HG02970 (cell line): ENCODE measurements at regions not wholly inside any gene's neighbourhood (a gene's known extent, or its start where the extent isn't known, plus 50 kb on each side); places are given as distances from the start of the nearest gene placed in this dataset.
"Not testable (repeated sequence)": the region's sequence is repeated elsewhere in the genome, so short reads cannot be mapped to it uniquely, and the experiment has no call there.

ENCODE experiments used
- ATAC-seq: cut with Tn5 transposase; IDR thresholded peaks from one replicate; pipeline ENCODE4 v1.9.1; 2021; ENCODE audit warnings: mild to moderate bottlenecking, moderate library complexity, moderate number of reproducible peaks; ENCODE audit not compliant: unreplicated experiment, low FRiP score

DNA sequence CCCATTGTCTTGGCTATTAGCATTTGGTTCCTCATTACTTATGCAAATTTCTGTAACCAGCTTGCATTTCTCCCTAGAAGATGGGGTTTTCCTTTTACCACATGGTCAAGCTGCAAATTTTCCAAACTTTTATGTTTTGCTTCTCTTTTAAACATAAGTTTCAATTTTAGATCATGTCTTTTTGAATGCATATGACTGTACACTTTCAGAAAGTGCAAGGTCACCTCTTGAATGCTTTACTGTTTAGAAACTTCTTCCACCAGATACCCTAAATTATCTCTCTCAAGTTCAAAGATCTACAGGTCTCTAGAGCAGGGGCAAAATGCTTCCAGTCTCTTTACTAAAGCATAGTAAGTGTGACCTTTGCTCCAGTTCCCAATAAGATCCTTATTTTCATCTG is 837.6 kb upstream of the NXPH2 start:
- ATAC-seq: no peak

DNA sequence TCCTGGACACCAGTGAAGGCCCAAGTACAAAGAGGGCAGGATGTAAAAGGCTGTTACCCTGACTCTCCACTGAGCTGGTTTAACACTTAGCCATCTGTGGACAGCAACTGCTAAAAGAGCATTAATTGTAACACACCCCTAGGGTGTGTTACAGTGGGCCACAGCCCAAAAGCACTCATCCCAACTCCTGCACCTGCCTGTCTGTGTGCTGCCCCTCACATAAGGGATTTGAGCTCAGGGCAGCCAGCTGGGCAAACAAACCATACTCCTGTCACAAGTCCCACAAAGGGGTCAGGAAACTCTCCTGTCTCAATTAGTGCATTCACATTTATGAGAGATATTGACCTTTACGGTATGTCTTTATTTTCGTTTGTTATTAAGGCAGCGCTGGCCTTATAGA is 833.1 kb upstream of the NXPH2 start:
- no peak for ATAC-seq

GRCh38 chr2:139610512-139610911 is 830.3 kb upstream of the NXPH2 start:
- no peak for ATAC-seq

GRCh38 chr2:139609109-139609508 is 828.9 kb upstream of the NXPH2 start:
- ATAC-seq: no peak

DNA sequence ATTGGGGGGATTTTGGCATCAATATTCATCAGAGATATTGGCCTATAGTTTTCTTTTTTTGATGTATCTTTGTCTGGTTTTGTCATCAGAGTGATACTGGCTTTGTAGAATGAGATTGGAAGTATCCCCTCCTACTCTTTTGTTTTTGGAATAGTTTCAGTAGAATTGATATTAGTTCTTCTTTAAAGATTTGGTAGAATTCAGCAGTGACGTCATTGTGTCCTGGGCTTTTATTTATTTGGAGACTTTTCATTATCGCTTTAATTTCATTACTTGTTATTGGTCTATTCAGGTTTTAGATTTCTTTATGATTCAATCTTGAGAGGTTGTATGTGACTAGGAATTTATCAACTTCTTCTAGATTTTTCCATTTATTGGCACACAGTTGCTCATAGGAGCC is 825.5 kb upstream of the NXPH2 start:
- ATAC-seq: no peak

GRCh38 chr2:139600166-139600565 is 820.0 kb upstream of the NXPH2 start:
- ATAC-seq: no peak

GRCh38 chr2:139585101-139585500 is 804.9 kb upstream of the NXPH2 start:
- ATAC-seq: no peak

DNA sequence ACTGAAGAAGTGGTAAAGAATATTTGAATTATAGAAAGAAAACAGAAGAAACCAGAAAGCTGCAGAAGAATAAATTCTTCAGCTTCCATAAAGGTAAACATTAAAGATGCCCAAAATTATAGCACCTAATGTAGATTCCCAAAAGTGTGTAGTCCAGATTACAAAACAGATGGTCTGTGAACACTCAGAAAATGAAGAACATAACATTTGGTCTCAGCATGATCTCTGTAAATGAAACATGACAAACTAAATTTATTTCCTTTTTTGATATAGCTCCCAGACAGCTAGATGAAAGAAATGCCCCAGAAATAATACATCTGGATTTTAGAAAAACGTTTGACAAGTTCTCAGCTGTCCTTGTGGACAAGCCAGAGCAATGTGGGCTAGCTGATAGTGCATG is 794.2 kb upstream of the NXPH2 start:
- ATAC-seq: no peak

DNA sequence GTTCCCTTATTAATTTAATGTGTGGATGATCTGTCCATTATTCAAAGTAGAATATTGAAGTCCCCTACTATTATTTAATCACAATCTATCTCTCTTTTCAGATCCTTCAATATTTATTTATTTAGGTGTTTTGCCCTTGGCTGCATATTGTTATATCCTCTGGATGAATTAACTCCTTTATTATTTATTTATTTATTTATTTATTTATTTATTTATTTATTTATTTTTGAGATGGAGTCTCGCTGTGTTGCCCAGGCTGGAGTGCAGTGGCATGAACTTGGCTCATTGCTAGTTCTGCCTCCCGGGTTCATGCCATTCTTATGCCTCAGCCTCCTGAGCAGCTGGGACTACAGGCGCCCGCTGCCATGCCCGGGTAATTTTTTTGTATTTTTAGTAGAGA is 776.6 kb upstream of the NXPH2 start:
- ATAC-seq: no peak

- ATAC-seq: no peak
These were observed 770.7 kb upstream of the NXPH2 start for GRCh38 chr2:139550873-139551272.

GRCh38 chr2:139550341-139550740 is 770.2 kb upstream of the NXPH2 start:
- no peak for ATAC-seq

- no peak for ATAC-seq
These were observed 764.1 kb upstream of the NXPH2 start for GRCh38 chr2:139544186-139544851.

DNA sequence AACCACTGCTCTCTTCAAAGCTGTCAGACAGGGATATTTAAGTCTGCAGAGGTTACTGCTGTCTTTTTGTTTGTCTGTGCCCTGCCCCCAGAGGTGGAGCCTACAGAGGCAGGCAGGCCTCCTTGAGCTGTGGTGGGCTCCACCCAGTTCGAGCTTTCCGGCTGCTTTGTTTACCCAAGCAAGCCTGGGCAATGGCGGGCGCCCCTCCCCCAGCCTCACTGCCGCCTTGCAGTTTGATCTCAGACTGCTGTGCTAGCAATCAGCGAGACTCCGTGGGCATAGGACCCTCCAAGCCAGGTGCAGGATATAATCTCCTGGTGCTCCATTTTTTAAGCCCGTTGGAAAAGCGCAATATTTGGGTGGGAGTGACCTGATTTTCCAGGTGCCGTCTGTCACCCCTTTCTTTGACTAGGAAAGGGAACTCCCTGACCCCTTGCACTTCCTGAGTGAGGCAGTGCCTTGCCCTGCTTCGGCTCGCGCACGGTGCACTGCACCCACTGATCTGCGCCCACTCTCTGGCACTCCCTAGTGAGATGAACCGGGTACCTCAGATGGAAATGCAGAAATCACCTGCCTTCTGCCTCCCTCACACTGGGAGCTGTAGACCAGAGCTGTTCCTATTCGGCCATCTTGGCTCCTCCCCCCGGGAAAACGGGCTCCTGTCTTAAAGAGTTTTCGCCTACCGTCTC is 758.3 kb upstream of the NXPH2 start:
- not testable (repeated sequence) for ATAC-seq

DNA sequence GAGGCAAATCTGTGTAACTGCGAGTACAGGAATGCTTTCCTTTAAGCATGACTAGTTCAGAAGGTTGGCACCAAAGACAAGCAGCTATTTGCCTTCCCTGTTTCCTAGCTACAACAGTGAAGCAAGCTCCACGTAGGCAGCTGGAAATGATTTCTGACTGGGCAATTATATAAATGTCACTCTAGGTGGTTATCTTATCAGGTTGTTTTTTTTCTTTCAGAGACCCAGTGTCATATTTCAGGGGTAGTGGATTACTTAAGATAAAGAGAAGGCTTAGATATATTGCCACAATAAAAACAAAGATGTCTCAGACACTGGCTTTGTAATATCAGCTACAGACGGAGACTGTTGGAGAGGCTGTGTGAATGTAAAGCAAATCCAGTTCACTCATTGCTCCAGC is 748.9 kb upstream of the NXPH2 start:
- ATAC-seq: no peak

GRCh38 chr2:139526781-139527180 is 746.6 kb upstream of the NXPH2 start:
- no peak for ATAC-seq

DNA sequence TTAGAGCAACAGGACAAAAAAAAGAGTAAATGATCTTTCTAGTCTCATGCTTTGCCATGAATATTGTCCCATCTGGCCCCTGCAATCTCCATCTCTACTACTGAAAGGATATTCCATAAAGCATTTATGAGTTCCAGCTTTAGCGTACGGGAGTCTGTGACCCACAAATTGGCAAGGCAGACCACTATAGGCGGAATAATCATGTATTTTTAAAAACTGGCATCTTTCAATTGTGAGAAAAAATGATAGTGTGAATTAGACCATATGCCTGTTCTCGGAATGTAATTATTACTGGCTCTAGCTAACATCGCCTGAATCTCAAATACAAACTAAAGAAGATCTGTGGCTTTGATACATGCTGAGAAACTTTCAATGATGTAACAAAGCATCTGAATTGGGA is 738.1 kb upstream of the NXPH2 start:
- no peak for ATAC-seq

DNA sequence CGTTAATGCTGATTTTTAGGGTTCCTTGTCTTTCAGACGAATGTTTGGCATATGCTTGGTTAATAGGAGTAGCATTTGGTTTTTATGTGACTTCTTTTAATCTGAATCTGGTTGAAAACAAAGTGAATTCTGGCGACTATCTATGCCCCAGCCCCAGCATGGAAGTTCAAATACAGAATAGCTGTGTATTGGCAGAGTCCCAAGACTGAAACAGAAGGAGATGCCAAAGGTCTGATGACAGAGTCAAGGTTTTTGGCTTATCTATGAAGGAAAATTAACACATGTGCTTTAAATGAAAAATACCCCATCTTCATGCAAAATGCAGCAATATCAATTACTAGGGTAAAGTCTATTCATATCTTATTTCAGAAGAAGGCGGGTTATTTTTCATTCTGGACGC is 734.8 kb upstream of the NXPH2 start:
- ATAC-seq: no peak

GRCh38 chr2:139495851-139496250 is 715.7 kb upstream of the NXPH2 start:
- no peak for ATAC-seq

GRCh38 chr2:139492131-139492680 is 712.0 kb upstream of the NXPH2 start:
- no peak for ATAC-seq

DNA sequence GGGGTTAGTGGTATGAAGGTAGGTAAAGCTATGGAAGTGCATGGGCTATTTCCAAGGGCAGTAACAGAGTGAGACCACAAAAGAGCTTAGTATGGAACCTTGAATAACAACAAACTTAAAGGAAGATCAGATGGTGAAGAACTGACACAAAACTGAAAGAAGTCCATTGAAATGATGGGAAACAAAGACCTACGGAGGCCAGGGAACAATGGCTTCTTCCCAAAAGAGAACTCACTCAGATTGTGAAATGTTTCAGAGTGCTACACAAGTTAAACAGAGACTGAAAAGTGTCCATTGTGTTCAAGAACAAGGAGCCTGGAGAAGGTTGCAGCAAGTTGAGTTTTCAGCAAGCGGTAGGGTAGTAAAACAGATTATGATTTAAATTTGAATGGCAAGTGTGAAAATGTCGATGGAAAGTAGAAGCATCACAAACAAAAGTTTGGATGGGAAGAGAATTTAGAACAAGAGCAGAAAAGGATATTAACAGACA is 700.0 kb upstream of the NXPH2 start:
- ATAC-seq: no peak

DNA sequence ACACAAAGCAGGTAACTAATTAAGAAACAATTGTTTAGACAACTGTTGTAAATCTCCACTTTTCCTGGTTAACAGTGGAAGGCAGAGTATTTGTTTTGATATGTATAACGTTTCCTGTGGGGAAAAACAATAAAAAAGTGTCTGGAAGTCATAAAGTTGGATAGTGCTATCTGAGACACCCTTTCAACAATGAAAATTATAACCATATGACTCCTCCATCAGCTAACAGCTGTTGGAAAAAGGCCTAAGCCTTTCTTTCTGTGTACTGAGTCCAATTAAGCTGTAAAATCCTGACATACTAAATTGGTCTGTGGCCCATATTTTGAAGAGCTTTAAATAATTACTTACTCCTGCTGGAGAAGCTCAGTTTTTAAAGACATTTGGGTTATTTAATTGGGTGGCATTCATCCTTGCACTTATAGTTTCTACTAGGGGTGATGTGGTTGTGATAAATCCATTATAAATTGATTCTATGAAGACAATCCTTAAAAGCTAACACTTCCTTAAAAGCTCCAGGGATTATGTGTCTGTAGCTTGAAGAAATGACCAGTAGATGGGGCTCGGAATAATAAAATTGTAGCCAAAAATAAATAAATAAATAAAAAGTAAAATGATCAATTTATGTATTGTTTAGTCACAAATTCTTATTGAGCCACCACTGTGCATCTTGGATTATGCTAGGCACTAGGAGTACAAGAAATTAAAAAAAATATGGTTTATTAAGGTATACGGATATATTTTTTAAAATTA is 698.1 kb upstream of the NXPH2 start:
- no peak for ATAC-seq
